GM12878 (cell line): ENCODE measurements at regions not wholly inside any gene's neighbourhood (a gene's known extent, or its start where the extent isn't known, plus 50 kb on each side); places are given as distances from the start of the nearest gene placed in this dataset.

Experiments used
- ATAC-seq: fragments of 200-7000 bp; cut with Tn5 transposase; 3 replicates; pipeline ENCODE4 v1.9.1; 2020; ENCODE audit warnings: mild to moderate bottlenecking, moderate library complexity
- BruUV-seq: library from RNA; stranded (reverse); fragments of 400-500 nt; replicated peaks from 2 replicates; lab custom pipeline; 2021; lab: Mats Ljungman, UMichigan
- CTCF ChIA-PET: fragments of 300-600 bp; sonication (Branson Sonifier 250); formaldehyde crosslinking; extraction: SDS; loops from one replicate; lab custom pipeline; 2021; ENCODE audit warnings: inconsistent platforms; lab: Yijun Ruan, JAX
- POLR2A ChIA-PET: fragments of 350-600 bp; formaldehyde crosslinking; extraction: SDS; loops from one replicate; lab custom pipeline; 2021; ENCODE audit warnings: inconsistent platforms; lab: Charles Lee
- RAD21 ChIA-PET: fragments of 300-600 bp; sonication (Branson Sonifier 250); formaldehyde crosslinking; loops from one replicate; lab custom pipeline; 2023; ENCODE audit warnings: antibody characterized with exemption; ENCODE audit not compliant: unreplicated experiment; lab: Charles Lee
- SMC1A ChIA-PET: fragments of 300-600 bp; sonication (Branson Sonifier 250); formaldehyde crosslinking; loops from one replicate; lab custom pipeline; 2023; ENCODE audit not compliant: unreplicated experiment, uncharacterized antibody; lab: Charles Lee
- DNase-seq: peaks from one replicate; pipeline ENCODE4 v3.0.0-alpha.2; 2011; ENCODE audit warnings: low read depth, low spot score
- FAIRE-seq: peaks from 3 replicates; lab custom pipeline; 2011; peaks lifted over from hg19 to GRCh38; lab: Jason Lieb, UNC
- H2AFZ ChIP-seq: 2 replicates; pipeline ENCODE4 v1.6.0; 2011; ENCODE audit warnings: low read depth, low read length, control low read depth; ENCODE audit not compliant: control insufficient read depth
- H3K27ac ChIP-seq: 2 replicates; pipeline ENCODE4 v1.5.1; 2011; ENCODE audit warnings: control low read depth; ENCODE audit not compliant: control insufficient read depth, insufficient read depth
- H3K27me3 ChIP-seq, 2 experiments: replicated peaks in 1 of 2; 2 replicates each; pipeline versions ENCODE4 v1.6.0 to v1.6.1; 2011; ENCODE audit warnings: low read length in 1 of 2; ENCODE audit not compliant: control insufficient read depth in 2 of 2, insufficient read depth in 2 of 2
- H3K36me3 ChIP-seq, 2 experiments: 2 replicates each; pipeline ENCODE4 v1.5.1; 2011; ENCODE audit warnings: low read length in 1 of 2; ENCODE audit not compliant: control insufficient read depth in 2 of 2, insufficient read depth in 2 of 2
- H3K4me1 ChIP-seq: 2 replicates; pipeline ENCODE4 v1.6.1; 2011; ENCODE audit warnings: mild to moderate bottlenecking, low read length, moderate library complexity, mixed read lengths; ENCODE audit not compliant: control insufficient read depth, insufficient read depth
- H3K4me2 ChIP-seq: 2 replicates; pipeline ENCODE4 v1.6.0; 2011; ENCODE audit warnings: control low read depth; ENCODE audit not compliant: control insufficient read depth, insufficient read depth
- H3K4me3 ChIP-seq: fragments of 200-600 bp; sonication (generic); 2 replicates; pipeline ENCODE4 v1.5.1; 2016
- H3K79me2 ChIP-seq: 2 replicates; pipeline ENCODE4 v1.6.0; 2011; ENCODE audit warnings: low read length; ENCODE audit not compliant: control insufficient read depth, insufficient read depth
- H3K9ac ChIP-seq: 2 replicates; pipeline ENCODE4 v1.8.0; 2011; ENCODE audit warnings: low read length, control low read depth, mixed read lengths; ENCODE audit not compliant: control insufficient read depth, insufficient read depth
- H3K9me3 ChIP-seq: replicated peaks from 3 replicates; pipeline ENCODE4 v1.5.1; 2011; ENCODE audit warnings: mild to moderate bottlenecking, low read length; ENCODE audit not compliant: control insufficient read depth, insufficient read depth
- H4K20me1 ChIP-seq: 2 replicates; pipeline ENCODE4 v1.6.0; 2011; ENCODE audit not compliant: control insufficient read depth, insufficient read depth
- EED ChIP-seq: sonication (generic); IDR thresholded peaks from 2 replicates; pipeline ENCODE4 v1.6.1; 2016; ENCODE audit warnings: antibody characterized with exemption, low read depth
- MYB ChIP-seq: fragments of 150-350 bp; IDR thresholded peaks from 2 replicates; pipeline ENCODE4 v1.6.1; 2014; ENCODE audit warnings: mild to moderate bottlenecking, low read depth, low read length, borderline replicate concordance
- RCOR1 ChIP-seq: conservative IDR thresholded peaks from 2 replicates; pipeline ENCODE4 v1.6.1; 2012; ENCODE audit warnings: low read depth, low read length, improper control_type of control experiment
- SUPT20H ChIP-seq: IDR thresholded peaks from 2 replicates; pipeline ENCODE4 v1.6.1; 2011; ENCODE audit warnings: low read depth, mild to moderate bottlenecking, low read length, moderate library complexity, borderline replicate concordance; ENCODE audit not compliant: control insufficient read depth
- TBL1XR1 ChIP-seq: IDR thresholded peaks from 2 replicates; pipeline ENCODE4 v1.6.1; 2012; ENCODE audit warnings: low read depth, low read length, improper control_type of control experiment
- ZNF207 ChIP-seq: fragments of 450-650 bp; IDR thresholded peaks from 2 replicates; pipeline ENCODE4 v1.6.1; 2014; ENCODE audit warnings: antibody characterized with exemption, mild to moderate bottlenecking, borderline replicate concordance
- ZZZ3 ChIP-seq: IDR thresholded peaks from 2 replicates; pipeline ENCODE4 v1.6.1; 2011; ENCODE audit warnings: low read depth; ENCODE audit not compliant: control insufficient read depth, insufficient read length
- WGBS: methylation state at CpG from one replicate; pipeline ENCODE4 v1.1.6; 2016; ENCODE audit warnings: low lambda C conversion rate; ENCODE audit not compliant: insufficient replicate concordance, insufficient coverage; ENCODE audit errors: missing lambda C conversion rate; 5-methylcytosine and 5-hydroxymethylcytosine counted together
- in situ Hi-C: fragments of 300-500 bp; cut with MboI; formaldehyde crosslinking; loops from 9 replicates; pipeline ENCODE4 v1.14.3; 2018; ENCODE audit warnings: mixed read lengths
- intact Hi-C: fragments of 100-400 bp; cut with micrococcal nuclease; formaldehyde crosslinking; loops from one replicate; pipeline ENCODE4 v1.14.2; 2022; ENCODE audit not compliant: unreplicated experiment
- TF ChIP-seq, protein P1 (sequence below): IDR thresholded peaks from 2 replicates; pipeline ENCODE4 v1.6.1; 2012; ENCODE audit warnings: mild to moderate bottlenecking, low read depth, low read length

DNA sequence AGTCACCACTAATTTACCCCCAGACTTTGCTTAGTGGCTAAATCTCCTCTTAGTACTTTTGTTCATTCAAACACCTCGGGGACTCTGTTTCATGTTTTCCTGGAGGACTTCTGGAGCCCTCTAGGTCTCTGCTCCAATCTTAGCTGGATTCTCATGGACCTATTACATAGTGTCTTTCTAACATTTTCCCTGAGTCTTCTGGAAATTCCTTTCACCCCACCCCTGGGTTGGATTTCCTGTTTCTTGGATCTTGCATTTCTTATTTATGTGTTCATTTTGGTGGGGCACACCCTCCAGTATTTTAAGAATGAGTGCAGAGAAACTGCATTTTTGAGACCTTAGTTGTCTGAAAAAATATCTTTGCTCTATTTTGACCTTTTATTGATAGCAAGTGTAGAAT, 220.1 kb downstream of the BLID start:
- TF ChIP-seq RCOR1: no peak
- no peak for TF ChIP-seq EED
- no peak for TF ChIP-seq ZNF207
- TF ChIP-seq SUPT20H: no peak
- TF ChIP-seq MYB: no peak
- TF ChIP-seq, protein P1, sequence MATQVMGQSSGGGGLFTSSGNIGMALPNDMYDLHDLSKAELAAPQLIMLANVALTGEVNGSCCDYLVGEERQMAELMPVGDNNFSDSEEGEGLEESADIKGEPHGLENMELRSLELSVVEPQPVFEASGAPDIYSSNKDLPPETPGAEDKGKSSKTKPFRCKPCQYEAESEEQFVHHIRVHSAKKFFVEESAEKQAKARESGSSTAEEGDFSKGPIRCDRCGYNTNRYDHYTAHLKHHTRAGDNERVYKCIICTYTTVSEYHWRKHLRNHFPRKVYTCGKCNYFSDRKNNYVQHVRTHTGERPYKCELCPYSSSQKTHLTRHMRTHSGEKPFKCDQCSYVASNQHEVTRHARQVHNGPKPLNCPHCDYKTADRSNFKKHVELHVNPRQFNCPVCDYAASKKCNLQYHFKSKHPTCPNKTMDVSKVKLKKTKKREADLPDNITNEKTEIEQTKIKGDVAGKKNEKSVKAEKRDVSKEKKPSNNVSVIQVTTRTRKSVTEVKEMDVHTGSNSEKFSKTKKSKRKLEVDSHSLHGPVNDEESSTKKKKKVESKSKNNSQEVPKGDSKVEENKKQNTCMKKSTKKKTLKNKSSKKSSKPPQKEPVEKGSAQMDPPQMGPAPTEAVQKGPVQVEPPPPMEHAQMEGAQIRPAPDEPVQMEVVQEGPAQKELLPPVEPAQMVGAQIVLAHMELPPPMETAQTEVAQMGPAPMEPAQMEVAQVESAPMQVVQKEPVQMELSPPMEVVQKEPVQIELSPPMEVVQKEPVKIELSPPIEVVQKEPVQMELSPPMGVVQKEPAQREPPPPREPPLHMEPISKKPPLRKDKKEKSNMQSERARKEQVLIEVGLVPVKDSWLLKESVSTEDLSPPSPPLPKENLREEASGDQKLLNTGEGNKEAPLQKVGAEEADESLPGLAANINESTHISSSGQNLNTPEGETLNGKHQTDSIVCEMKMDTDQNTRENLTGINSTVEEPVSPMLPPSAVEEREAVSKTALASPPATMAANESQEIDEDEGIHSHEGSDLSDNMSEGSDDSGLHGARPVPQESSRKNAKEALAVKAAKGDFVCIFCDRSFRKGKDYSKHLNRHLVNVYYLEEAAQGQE: no peak
- TF ChIP-seq TBL1XR1: no peak
- TF ChIP-seq ZZZ3: no peak
- Histone ChIP-seq H3K27ac (no peak overlapping the region), H3K9me3 (no peaks in the 10 kb centered on the region), H3K27me3 (no peaks in the 10 kb centered on the region; a peak in 2 of 4 replicates), H2AFZ (no peak overlapping the region), H3K9ac (no peak overlapping the region), H3K4me3 (no peak overlapping the region), H3K79me2 (no peaks in the 10 kb centered on the region), H3K4me1 (no peaks in the 10 kb centered on the region), H3K4me2 (no peak overlapping the region), H4K20me1 (no peaks in the 10 kb centered on the region), H3K36me3 (no peaks in the 10 kb centered on the region)
- CTCF ChIA-PET: no interaction called here
- SMC1A ChIA-PET: no interaction called here
- DNase-seq: no peak
- in situ Hi-C loops: no loop called here
- WGBS: 0% methylated on average over 1 of the region's 1 CpG
- POLR2A ChIA-PET: no interaction called here
- BruUV-seq: no TSS peak
- no peak for ATAC-seq
- FAIRE-seq: no peak
- RAD21 ChIA-PET: no interaction called here
- intact Hi-C loops: no loop called here
